ENCODE measurements at regions not wholly inside any gene's neighbourhood (a gene's known extent, or its start where the extent isn't known, plus 50 kb on each side); places are given as distances from the start of the nearest gene placed in this dataset.

- TF ChIP-seq SNAPC2 (CRISPR knock-in tag; IDR thresholded peaks at IDR 0.05): no peak
- TF ChIP-seq SSRP1 (CRISPR knock-in tag; IDR thresholded peaks at IDR 0.05): no peak
- no peak for TF ChIP-seq ZNF274 (CRISPR knock-in tag; IDR thresholded peaks at IDR 0.05)
- TF ChIP-seq ZNF598 (CRISPR knock-in tag; IDR thresholded peaks at IDR 0.05; ENCODE audit: borderline replicate concordance): no peak; the same call in 1 of the 2 replicates
- no peak for TF ChIP-seq KLF16 (CRISPR knock-in tag; IDR thresholded peaks at IDR 0.05)
- no peak for TF ChIP-seq ZNF580 (CRISPR knock-in tag; IDR thresholded peaks at IDR 0.05; ENCODE audit: borderline replicate concordance, low read depth)
- TF ChIP-seq ZBTB43 (CRISPR knock-in tag; conservative IDR thresholded peaks at IDR 0.05): 0 out of 2 replicates have a peak, but pooled peaks have one; percentile 34
- TF ChIP-seq E2F1 (CRISPR knock-in tag; IDR thresholded peaks at IDR 0.05): no peak
- TF ChIP-seq KLF13 (CRISPR knock-in tag; IDR thresholded peaks at IDR 0.05): no peak
- TF ChIP-seq ZNF883 (CRISPR knock-in tag; IDR thresholded peaks at IDR 0.05; ENCODE audit: not compliant biosample characterization): peak; percentile 1
- 0 out of 2 replicates have a peak, but pooled peaks have one; percentile 75 for TF ChIP-seq ZNF724P (CRISPR knock-in tag; IDR thresholded peaks at IDR 0.05; ENCODE audit: borderline replicate concordance)
- no peak for TF ChIP-seq PBX2 (CRISPR knock-in tag; IDR thresholded peaks at IDR 0.05)
- no peak for TF ChIP-seq KLF6 (CRISPR knock-in tag; IDR thresholded peaks at IDR 0.05)
- TF ChIP-seq ZFP62 (CRISPR knock-in tag; IDR thresholded peaks at IDR 0.05): no peak
- no peak for TF ChIP-seq ZNF33B (CRISPR knock-in tag; IDR thresholded peaks at IDR 0.05)
- no peak for TF ChIP-seq ARID5B (CRISPR knock-in tag; IDR thresholded peaks at IDR 0.05)
- TF ChIP-seq ZNF775 (CRISPR knock-in tag; IDR thresholded peaks at IDR 0.05; ENCODE audit: borderline replicate concordance): no peak
- TF ChIP-seq MAX (IDR thresholded peaks at IDR 0.05): peak; percentile 85; the same call in 1 of the 2 replicates
- TF ChIP-seq NFYC (CRISPR knock-in tag; IDR thresholded peaks at IDR 0.05): no peak
- peak; percentile 59; the same call in 1 of the 2 replicates for TF ChIP-seq NFKB2 (CRISPR knock-in tag; IDR thresholded peaks at IDR 0.05; ENCODE audit: borderline replicate concordance)
Observed at GRCh38 chr22:23458663-23459541, 121.2 kb downstream of the IGLL1 start (continued).
